GM12891 (cell line): ENCODE measurements at regions not wholly inside any gene's neighbourhood (a gene's known extent, or its start where the extent isn't known, plus 50 kb on each side); places are given as distances from the start of the nearest gene placed in this dataset.

Experiments used
- PAX5 ChIP-seq: IDR thresholded peaks from 2 replicates; pipeline ENCODE4 v1.6.1; 2011; ENCODE audit warnings: low read length, moderate library complexity, mild to moderate bottlenecking; ENCODE audit not compliant: insufficient read depth, severe bottlenecking
- POLR2A ChIP-seq: IDR thresholded peaks from 2 replicates; pipeline ENCODE4 v1.6.1; 2011; ENCODE audit warnings: low read depth, low read length, control low read depth
- POLR2AphosphoS5 ChIP-seq: IDR thresholded peaks from 2 replicates; pipeline ENCODE4 v1.6.1; 2011; ENCODE audit warnings: low read depth, low read length, control low read depth
- SPI1 ChIP-seq: IDR thresholded peaks from 2 replicates; pipeline ENCODE4 v1.6.1; 2011; ENCODE audit warnings: low read depth, low read length, control low read depth
- TAF1 ChIP-seq: IDR thresholded peaks from 2 replicates; pipeline ENCODE4 v1.6.1; 2011; ENCODE audit warnings: low read depth, low read length, control low read depth

- no peak for TF ChIP-seq POLR2A
- no peak for TF ChIP-seq TAF1
- no peak for TF ChIP-seq POLR2AphosphoS5
- TF ChIP-seq SPI1 = no peak
- no peak for TF ChIP-seq PAX5
These were observed 358.9 kb downstream of the ACTL7B start for GRCh38 chr9:108496846-108497245.
